ENCODE measurements at regions not wholly inside any gene's neighbourhood (a gene's known extent, or its start where the extent isn't known, plus 50 kb on each side); places are given as distances from the start of the nearest gene placed in this dataset.

- FAIRE-seq = no peak
- H3K79me2 ChIP-seq (ENCODE audit: control insufficient read depth, insufficient read depth, low read length) = no peaks in the 10 kb centered on the region
- H3K27me3 ChIP-seq (ENCODE audit: control insufficient read depth in 2 of 2, insufficient read depth in 2 of 2, low read length in 2 of 2) = no peaks in the 10 kb centered on the region
- peaks cover 2% of the 10 kb centered on the region for H3K9me1 ChIP-seq (replicated peaks; ENCODE audit: control insufficient read depth, extremely low read depth, insufficient read depth, low read length)
- POLR2A ChIA-PET = no interaction called here
- no peak overlapping the region for H3K9ac ChIP-seq (replicated peaks; ENCODE audit: extremely low read depth, insufficient read depth, low read length)
- TF ChIP-seq MYC (IDR thresholded peaks at IDR 0.05; ENCODE audit: low read depth, low read length) (no peak), CTCF (IDR thresholded peaks at IDR 0.05; ENCODE audit: extremely low read depth in 1 of 2, insufficient read depth in 1 of 2, low read depth in 1 of 2, low read length in 2 of 2) (no peak), GATA2 (IDR thresholded peaks at IDR 0.05; ENCODE audit: insufficient read depth, insufficient read length, low read depth, low read length) (no peak), JUN (IDR thresholded peaks at IDR 0.05; ENCODE audit: borderline replicate concordance, insufficient read depth, insufficient read length, low read depth) (no peak), MAX (IDR thresholded peaks at IDR 0.05; ENCODE audit: insufficient read depth, insufficient read length) (no peak), POLR2A (IDR thresholded peaks at IDR 0.05; ENCODE audit: low read depth, low read length) (no peak), FOS (IDR thresholded peaks at IDR 0.05; ENCODE audit: borderline replicate concordance, insufficient read depth, low read length) (no peak), EZH2 (IDR thresholded peaks at IDR 0.05; ENCODE audit: borderline replicate concordance, low read depth, low read length, severe bottlenecking) (no peak), POLR2AphosphoS5 (IDR thresholded peaks at IDR 0.05; ENCODE audit: insufficient read depth, low read depth, low read length) (no peak)
- H3K27ac ChIP-seq (ENCODE audit: insufficient read depth, low read depth, low read length) = no peak overlapping the region
- H3K4me1 ChIP-seq (ENCODE audit: control insufficient read depth, extremely low read depth, insufficient read depth, low read length) = no peaks in the 10 kb centered on the region
- no peaks in the 10 kb centered on the region for H3K36me3 ChIP-seq (ENCODE audit: control insufficient read depth in 2 of 2, extremely low read depth in 1 of 2, insufficient read depth in 2 of 2, low read length in 2 of 2)
- intact Hi-C loops (cut with micrococcal nuclease) = no loop called here
- DNase-seq (ENCODE audit: low read depth, low spot score) = no peak
- no peak overlapping the region for H3K4me3 ChIP-seq (replicated peaks in 1 of 3; ENCODE audit: insufficient read depth in 1 of 3, low read depth in 1 of 3, low read length in 3 of 3)
- CTCF ChIA-PET = interaction anchor here (1.4 kb wide), 1 partner anchor 14 kb away, joined by 3 read pairs; no protein-coding TSS in a partner anchor
- dilution Hi-C loops (cut with MboI; ENCODE audit: extremely low pct_ligation_motif_present, low sequenced_read_pairs) = no loop called here
- BruUV-seq (replicated peaks) = no TSS peak
- H2AFZ ChIP-seq (ENCODE audit: low read depth, low read length) = no peak overlapping the region
- no peaks in the 10 kb centered on the region for H3K9me3 ChIP-seq (replicated peaks; ENCODE audit: control insufficient read depth, insufficient read depth, low read length)
- H3K4me2 ChIP-seq (ENCODE audit: insufficient read depth, low read length) = no peak overlapping the region
- H4K20me1 ChIP-seq (replicated peaks; ENCODE audit: control insufficient read depth, extremely low read depth, insufficient read depth, low read length) = no peaks in the 10 kb centered on the region
These were observed 124.5 kb upstream of the GIMD1 start for GRCh38 chr4:106493086-106493485.

Data from endothelial cell of umbilical vein (primary cell).